SK-N-SH treated with all-trans-retinoic acid at 6 μM for 48 hours (cell line): ENCODE measurements at regions not wholly inside any gene's neighbourhood (a gene's known extent, or its start where the extent isn't known, plus 50 kb on each side); places are given as distances from the start of the nearest gene placed in this dataset.

Experiments used
- ATAC-seq: fragments of 200-7000 bp; cut with Tn5 transposase; 3 replicates; pipeline ENCODE4 v1.9.1; 2020; ENCODE audit warnings: mild to moderate bottlenecking, moderate library complexity
- ARNTL ChIP-seq: fragments of 450-650 bp; formaldehyde crosslinking; IDR thresholded peaks from 2 replicates; pipeline ENCODE4 v1.5.0; 2020; ENCODE audit warnings: low read depth, mild to moderate bottlenecking, moderate library complexity, borderline replicate concordance
- BACH2 ChIP-seq: fragments of 250-450 bp; sonication (Bioruptor Pico); IDR thresholded peaks from 2 replicates; pipeline ENCODE4 v1.9.0; 2021; ENCODE audit warnings: mild to moderate bottlenecking, borderline replicate concordance
- CREB5 ChIP-seq: fragments of 250-450 bp; sonication (Bioruptor Pico); IDR thresholded peaks from 2 replicates; pipeline ENCODE4 v1.5.1; 2020; ENCODE audit warnings: low read depth, mild to moderate bottlenecking, moderate library complexity
- CSDC2 ChIP-seq: fragments of 250-450 bp; sonication (Bioruptor Pico); IDR thresholded peaks from 2 replicates; pipeline ENCODE4 v1.5.0; 2020; ENCODE audit warnings: mild to moderate bottlenecking, moderate library complexity
- CSRNP3 ChIP-seq: fragments of 250-450 bp; sonication (Bioruptor Pico); IDR thresholded peaks from 2 replicates; pipeline ENCODE4 v1.5.1; 2021; ENCODE audit warnings: mild to moderate bottlenecking, moderate library complexity
- ESRRG ChIP-seq: fragments of 250-450 bp; sonication (Bioruptor Pico); IDR thresholded peaks from 2 replicates; pipeline ENCODE4 v1.6.1; 2021; ENCODE audit warnings: mild to moderate bottlenecking
- OSR1 ChIP-seq: fragments of 250-450 bp; sonication (Bioruptor Pico); IDR thresholded peaks from 2 replicates; pipeline ENCODE4 v1.8.0; 2022; ENCODE audit warnings: moderate library complexity, mild to moderate bottlenecking, inconsistent platforms
- PATZ1 ChIP-seq: fragments of 250-450 bp; sonication (Bioruptor Pico); IDR thresholded peaks from 2 replicates; pipeline ENCODE4 v1.8.0; 2020; ENCODE audit warnings: mild to moderate bottlenecking, moderate library complexity, borderline replicate concordance
- POU6F1 ChIP-seq: fragments of 250-450 bp; sonication (Bioruptor Pico); IDR thresholded peaks from 2 replicates; pipeline ENCODE4 v1.8.0; 2021; ENCODE audit warnings: low read depth, mild to moderate bottlenecking, moderate library complexity, borderline replicate concordance
- RARB ChIP-seq: fragments of 250-450 bp; sonication (Bioruptor Pico); IDR thresholded peaks from 2 replicates; pipeline ENCODE4 v1.8.0; 2021; ENCODE audit warnings: mild to moderate bottlenecking, moderate library complexity
- SNAI2 ChIP-seq: fragments of 250-450 bp; sonication (Bioruptor Pico); IDR thresholded peaks from 2 replicates; pipeline ENCODE4 v1.5.0; 2020; ENCODE audit warnings: mild to moderate bottlenecking, moderate library complexity
- TCF4 ChIP-seq: fragments of 250-450 bp; sonication (Bioruptor Pico); IDR thresholded peaks from 2 replicates; pipeline ENCODE4 v1.8.0; 2021; ENCODE audit warnings: mild to moderate bottlenecking, moderate library complexity, borderline replicate concordance
- TSHZ2 ChIP-seq: fragments of 250-450 bp; sonication (Bioruptor Pico); IDR thresholded peaks from 2 replicates; pipeline ENCODE4 v1.5.0; 2020; ENCODE audit warnings: mild to moderate bottlenecking, moderate library complexity
- ZC3H10 ChIP-seq: fragments of 250-450 bp; sonication (Bioruptor Pico); IDR thresholded peaks from 2 replicates; pipeline ENCODE4 v1.5.1; 2021; ENCODE audit warnings: mild to moderate bottlenecking, moderate library complexity
- ZFP3 ChIP-seq: fragments of 250-450 bp; sonication (Bioruptor Pico); IDR thresholded peaks from 2 replicates; pipeline ENCODE4 v1.5.0; 2020; ENCODE audit warnings: mild to moderate bottlenecking, moderate library complexity
- ZFP30 ChIP-seq: fragments of 450-650 bp; formaldehyde crosslinking; IDR thresholded peaks from 2 replicates; pipeline ENCODE4 v1.5.0; 2022; ENCODE audit warnings: mild to moderate bottlenecking, moderate library complexity
- ZNF70 ChIP-seq: fragments of 450-650 bp; formaldehyde crosslinking; IDR thresholded peaks from 2 replicates; pipeline ENCODE4 v1.5.0; 2020; ENCODE audit warnings: mild to moderate bottlenecking, moderate library complexity

- no peak for ATAC-seq
- TF ChIP-seq CSRNP3 (CRISPR knock-in tag) (no peak), TSHZ2 (CRISPR knock-in tag) (no peak)
Measured at GRCh38 chr4:119750771-119751170, 122.2 kb upstream of the PDE5A start.

- no peak for ATAC-seq
- TF ChIP-seq ARNTL (CRISPR knock-in tag): no peak
- TF ChIP-seq, all 23 proteins: peak for 0
Measured at GRCh38 chr4:119750048-119750447, 121.4 kb upstream of the PDE5A start.

GRCh38 chr4:119748853-119749252 is 120.2 kb upstream of the PDE5A start:
- TF ChIP-seq ESRRG (no peak), OSR1 (CRISPR knock-in tag) (no peak), CSRNP3 (CRISPR knock-in tag) (no peak), PATZ1 (CRISPR knock-in tag) (no peak), CREB5 (CRISPR knock-in tag) (no peak), ZFP30 (no peak), SNAI2 (CRISPR knock-in tag) (no peak), ZNF70 (no peak), CSDC2 (CRISPR knock-in tag) (no peak), ZFP3 (CRISPR knock-in tag) (no peak), ZC3H10 (CRISPR knock-in tag) (no peak)

GRCh38 chr4:119746951-119747350 is 118.3 kb upstream of the PDE5A start:
- ATAC-seq: no peak

More at GRCh38 chr4:119748853-119749252, 120.2 kb upstream of the PDE5A start:
- ATAC-seq: no peak

More at GRCh38 chr4:119746951-119747350, 118.3 kb upstream of the PDE5A start:
- TF ChIP-seq CSRNP3 (CRISPR knock-in tag): no peak
- TF ChIP-seq ZFP30: no peak
- no peak for TF ChIP-seq BACH2 (CRISPR knock-in tag)
- no peak for TF ChIP-seq TSHZ2 (CRISPR knock-in tag)
- no peak for TF ChIP-seq ESRRG
- TF ChIP-seq TCF4 (CRISPR knock-in tag): no peak
- TF ChIP-seq ZFP3 (CRISPR knock-in tag): no peak
- TF ChIP-seq RARB (CRISPR knock-in tag): no peak
- TF ChIP-seq CSDC2 (CRISPR knock-in tag): no peak
- TF ChIP-seq CREB5 (CRISPR knock-in tag): no peak
- TF ChIP-seq POU6F1 (CRISPR knock-in tag): no peak
